Sigmoid colon (tissue), 6 donors: ENCODE measurements at regions not wholly inside any gene's neighbourhood (a gene's known extent, or its start where the extent isn't known, plus 50 kb on each side); places are given as distances from the start of the nearest gene placed in this dataset.

ENCODE experiments used
- DNase-seq: peaks from one replicate; pipeline ENCODE4 v3.0.0-alpha.2; 2019
- H3K27ac ChIP-seq, 4 donors: fragments of 200-600 bp; sonication (generic); one replicate each; pipeline ENCODE4 v1.5.1; 2016 to 2019; ENCODE audit warnings: mild to moderate bottlenecking in 1 of 4
- H3K27me3 ChIP-seq, 3 donors: fragments of 200-600 bp; sonication (generic); one replicate each; pipeline ENCODE4 v1.5.1; 2019; ENCODE audit warnings: mild to moderate bottlenecking in 1 of 3
- H3K36me3 ChIP-seq, 4 donors: fragments of 200-600 bp; sonication (generic); one replicate each; pipeline ENCODE4 v1.5.1; 2016 to 2019
- H3K4me1 ChIP-seq, 4 donors: fragments of 200-600 bp; sonication (generic); one replicate each; pipeline ENCODE4 v1.5.1; 2017 to 2019
- H3K4me3 ChIP-seq, 4 donors: fragments of 200-600 bp; sonication (generic); one replicate each; pipeline ENCODE4 v1.5.1; 2017 to 2019; ENCODE audit warnings: mild to moderate bottlenecking in 2 of 4, moderate library complexity in 1 of 4
- H3K9me3 ChIP-seq, 4 donors: fragments of 200-600 bp in 3 of 4; sonication (generic) in 3 of 4; one replicate each; pipeline versions ENCODE4 v1.5.1 to v1.6.1; 2013 to 2019
- CTCF ChIP-seq, 4 experiments: fragments of 450-650 bp in 3 of 4; fragments of 200-600 bp in 1 of 4; IDR thresholded peaks; one replicate each; pipeline ENCODE4 v1.5.1; 2016 to 2019; ENCODE audit warnings: antibody characterized with exemption in 4 of 4, mild to moderate bottlenecking in 3 of 4, moderate library complexity in 2 of 4
- EP300 ChIP-seq, 4 donors: sonication (generic); formaldehyde crosslinking; IDR thresholded peaks; one replicate each; pipeline ENCODE4 v1.6.1; 2017; ENCODE audit warnings: antibody characterized with exemption in 4 of 4
- POLR2A ChIP-seq, 2 donors: fragments of 450-650 bp; IDR thresholded peaks; one replicate each; pipeline ENCODE4 v1.6.1; 2016; ENCODE audit warnings: antibody characterized with exemption in 2 of 2, mild to moderate bottlenecking in 2 of 2, moderate library complexity in 2 of 2
- POLR2AphosphoS5 ChIP-seq, 4 donors: sonication (generic); formaldehyde crosslinking; IDR thresholded peaks; one replicate each; pipeline ENCODE4 v1.6.1; 2017; ENCODE audit warnings: antibody characterized with exemption in 4 of 4
- WGBS, 2 donors: extraction: QIAGEN DNeasy Blood & Tissue Kit; methylation state at CpG; one replicate each; pipeline ENCODE4 v1.1.7; 2013; 5-methylcytosine and 5-hydroxymethylcytosine counted together
- intact Hi-C: fragments of 100-400 bp; cut with DNase I; formaldehyde crosslinking; loops from one replicate; pipeline ENCODE4 v1.15.1; 2023
- donor health status: healthy with polysubstance abuse.
- donor health status: healthy.

DNA sequence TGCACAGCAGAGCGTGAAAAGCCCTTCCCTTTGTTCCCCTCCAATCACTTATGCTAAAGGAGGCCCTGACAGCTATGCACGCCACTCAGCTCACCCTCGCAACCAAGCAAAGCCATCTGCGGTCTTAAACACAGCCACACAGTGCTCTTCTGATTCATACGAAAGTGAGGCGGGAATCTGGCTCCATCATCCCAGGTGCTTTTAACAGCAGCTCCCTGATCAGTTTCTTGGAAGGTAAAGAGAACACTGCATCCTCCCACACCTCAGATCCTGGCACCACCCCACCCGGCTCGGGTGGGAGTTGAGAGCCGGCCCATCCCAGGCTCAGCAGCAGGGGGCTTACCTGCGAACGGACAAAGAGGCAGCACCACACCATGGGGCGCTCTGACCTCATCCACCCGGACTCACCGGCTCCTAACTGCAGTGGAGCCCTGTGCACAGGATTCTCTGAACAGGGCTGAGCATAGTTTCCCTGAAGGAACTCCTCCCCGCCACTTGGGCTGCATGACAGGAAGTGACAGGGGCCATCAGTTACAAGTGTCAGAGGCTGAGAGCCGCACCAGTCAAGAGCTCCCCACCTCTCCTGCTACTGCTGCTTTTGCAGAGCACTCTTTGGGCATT, 114.3 kb upstream of the ARHGEF3 start:
- intact Hi-C loops, result no loop called here
- Histone ChIP-seq H3K4me3 (peak overlapping the region in 3 of 4 donors; percentile 4 to 13 (median 10)), H3K36me3 (no peaks in the 10 kb centered on the region), H3K27me3 (no peaks in the 10 kb centered on the region), H3K9me3 (no peaks in the 10 kb centered on the region), H3K4me1 (peaks cover 0 to 31% (median 23%) of the 10 kb centered on the region in 4 donors), H3K27ac (peak overlapping the region in 1 of 4 donors; percentile 62)
- DNase-seq, result no peak
- TF ChIP-seq POLR2AphosphoS5 (IDR thresholded peaks at IDR 0.05), result no peak
- TF ChIP-seq EP300 (IDR thresholded peaks at IDR 0.05), result no peak
- TF ChIP-seq POLR2A (IDR thresholded peaks at IDR 0.05), result no peak
- no peak for TF ChIP-seq CTCF (IDR thresholded peaks at IDR 0.05)
- 45 to 83% methylated on average over 16 of the region's 16 CpGs for WGBS, 2 donors

DNA sequence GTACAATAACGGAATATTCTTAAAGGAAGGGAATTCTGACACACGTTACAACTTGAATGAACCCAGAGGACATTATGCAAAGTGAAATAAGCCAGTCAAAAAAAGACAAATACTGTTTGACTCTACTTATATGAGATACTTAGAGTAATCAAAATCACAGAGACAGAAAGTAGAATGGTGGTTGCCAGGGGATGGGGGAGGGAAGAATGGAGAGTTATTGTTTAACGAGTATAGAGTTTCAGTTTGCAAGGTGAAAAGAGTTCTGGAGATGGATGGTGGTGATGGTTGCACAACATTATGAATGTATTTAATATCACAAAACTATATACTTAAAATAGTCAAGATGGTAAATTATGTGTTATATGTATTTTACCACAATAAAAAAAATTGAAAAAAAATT, 112.9 kb upstream of the ARHGEF3 start:
- Histone ChIP-seq H3K27me3 (no peaks in the 10 kb centered on the region), H3K27ac (no peak overlapping the region), H3K4me3 (no peak overlapping the region), H3K4me1 (peaks cover 0 to 31% (median 22%) of the 10 kb centered on the region in 4 donors), H3K36me3 (no peaks in the 10 kb centered on the region), H3K9me3 (no peaks in the 10 kb centered on the region)
- intact Hi-C loops, result no loop called here
- 75 to 90% methylated on average over 3 of the region's 3 CpGs for WGBS, 2 donors
- DNase-seq, result no peak
- no peak for TF ChIP-seq POLR2A (IDR thresholded peaks at IDR 0.05)
- TF ChIP-seq POLR2AphosphoS5 (IDR thresholded peaks at IDR 0.05), result no peak
- no peak for TF ChIP-seq CTCF (IDR thresholded peaks at IDR 0.05)
- TF ChIP-seq EP300 (IDR thresholded peaks at IDR 0.05), result no peak

DNA sequence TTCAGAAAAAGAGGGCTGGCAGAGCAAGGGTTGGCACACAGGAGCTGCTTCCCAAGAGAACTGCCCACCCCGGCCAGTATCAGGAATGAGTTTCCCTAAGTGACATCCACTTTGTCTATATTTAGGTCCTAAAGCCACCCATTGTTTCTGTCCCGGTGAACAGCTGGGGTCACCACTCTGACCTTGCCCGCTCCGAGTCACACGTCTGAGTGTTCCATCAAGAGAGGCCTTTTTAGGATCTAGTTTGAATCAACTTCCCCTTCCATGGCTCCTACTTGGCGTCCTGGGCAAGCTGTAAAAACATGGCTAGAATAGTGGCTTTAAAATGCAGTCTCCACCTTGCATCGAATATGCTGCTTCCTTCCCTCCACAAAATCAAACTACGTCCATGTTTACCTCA, 109.6 kb upstream of the ARHGEF3 start:
- H3K9me3 ChIP-seq, result no peaks in the 10 kb centered on the region
- H3K4me1 ChIP-seq, result peaks cover 0 to 11% (median 2%) of the 10 kb centered on the region in 4 donors
- intact Hi-C loops, result no loop called here
- H3K27ac ChIP-seq, result no peak overlapping the region
- H3K36me3 ChIP-seq, result no peaks in the 10 kb centered on the region
- WGBS, 2 donors, result 88 to 89% methylated on average over 8 of the region's 8 CpGs
- H3K27me3 ChIP-seq, result no peaks in the 10 kb centered on the region
- TF ChIP-seq EP300 (IDR thresholded peaks at IDR 0.05) (no peak), POLR2A (IDR thresholded peaks at IDR 0.05) (no peak), POLR2AphosphoS5 (IDR thresholded peaks at IDR 0.05) (no peak), CTCF (IDR thresholded peaks at IDR 0.05) (no peak)
- DNase-seq, result no peak
- no peak overlapping the region for H3K4me3 ChIP-seq

DNA sequence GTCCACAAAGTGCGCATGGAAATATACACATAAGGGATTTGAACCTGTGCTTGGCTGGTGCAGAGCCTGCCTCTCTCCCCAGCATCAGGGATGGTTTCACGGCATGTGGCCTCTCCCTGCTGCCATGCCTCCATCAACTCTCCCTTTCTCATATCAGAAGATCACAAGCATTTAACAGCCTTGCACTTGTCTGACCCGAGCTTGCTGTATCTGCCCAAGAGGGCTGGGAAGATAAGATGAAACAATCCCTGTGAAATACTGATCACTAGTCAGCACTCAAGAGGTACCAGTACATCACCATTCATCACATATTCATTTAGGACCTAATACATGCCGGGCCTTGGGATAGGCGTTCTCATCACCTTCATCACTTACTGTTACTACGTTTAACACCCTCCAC, 107.6 kb upstream of the ARHGEF3 start:
- 94 to 95% methylated on average over 6 of the region's 6 CpGs for WGBS, 2 donors
- no peak overlapping the region for H3K4me3 ChIP-seq
- no peak overlapping the region for H3K27ac ChIP-seq
- DNase-seq, result no peak
- intact Hi-C loops, result no loop called here
- H3K27me3 ChIP-seq, result no peaks in the 10 kb centered on the region
- peaks cover 0 to 5% (median 0%) of the 10 kb centered on the region in 4 donors for H3K4me1 ChIP-seq
- TF ChIP-seq EP300 (IDR thresholded peaks at IDR 0.05) (no peak), POLR2A (IDR thresholded peaks at IDR 0.05) (no peak), POLR2AphosphoS5 (IDR thresholded peaks at IDR 0.05) (no peak), CTCF (IDR thresholded peaks at IDR 0.05) (no peak)
- H3K9me3 ChIP-seq, result no peaks in the 10 kb centered on the region
- no peaks in the 10 kb centered on the region for H3K36me3 ChIP-seq

DNA sequence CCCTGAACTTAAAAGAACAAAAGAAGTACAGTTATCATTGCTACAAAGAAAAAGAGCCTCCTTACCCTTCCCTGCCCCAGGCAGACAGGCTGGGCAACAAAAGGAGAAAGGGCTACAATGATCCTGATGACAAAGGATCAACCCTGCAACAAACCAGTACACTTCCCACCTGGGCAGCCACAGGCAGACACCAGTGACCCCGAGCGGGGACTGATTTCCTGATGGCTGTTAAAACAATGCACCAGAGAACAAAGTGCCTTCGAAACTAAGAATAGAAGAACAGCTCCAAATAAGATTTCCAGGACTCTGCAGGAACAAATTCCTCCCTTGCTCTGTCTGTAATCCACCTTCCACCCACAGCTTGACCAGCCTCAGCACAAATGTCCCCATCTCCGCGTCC, 106.3 kb upstream of the ARHGEF3 start:
- Histone ChIP-seq H3K36me3 (no peaks in the 10 kb centered on the region), H3K27me3 (no peaks in the 10 kb centered on the region), H3K4me3 (no peak overlapping the region), H3K4me1 (peaks cover 0 to 5% (median 0%) of the 10 kb centered on the region in 4 donors), H3K27ac (no peak overlapping the region), H3K9me3 (no peaks in the 10 kb centered on the region)
- no peak for TF ChIP-seq POLR2A (IDR thresholded peaks at IDR 0.05)
- no peak for TF ChIP-seq CTCF (IDR thresholded peaks at IDR 0.05)
- no peak for TF ChIP-seq POLR2AphosphoS5 (IDR thresholded peaks at IDR 0.05)
- TF ChIP-seq EP300 (IDR thresholded peaks at IDR 0.05), result no peak
- DNase-seq, result no peak
- intact Hi-C loops, result no loop called here
- 88 to 95% methylated on average over 5 of the region's 5 CpGs for WGBS, 2 donors
